Fibroblast of the aortic adventitia (primary cell): ENCODE measurements at regions not wholly inside any gene's neighbourhood (a gene's known extent, or its start where the extent isn't known, plus 50 kb on each side); places are given as distances from the start of the nearest gene placed in this dataset.

Experiments
- DNase-seq: peaks from one replicate; pipeline ENCODE4 v3.0.0-alpha.2; 2010; ENCODE audit warnings: low read depth
- H3K4me3 ChIP-seq: 2 replicates; pipeline ENCODE4 v1.5.1; 2011; ENCODE audit warnings: low read depth, mild to moderate bottlenecking, control low read depth, low read length, moderate library complexity
- TF ChIP-seq, protein P1 (sequence below): IDR thresholded peaks from 2 replicates; pipeline ENCODE4 v1.5.1; 2011; ENCODE audit warnings: mild to moderate bottlenecking, low read length, control low read depth, inconsistent platforms; ENCODE audit not compliant: insufficient read depth

DNA sequence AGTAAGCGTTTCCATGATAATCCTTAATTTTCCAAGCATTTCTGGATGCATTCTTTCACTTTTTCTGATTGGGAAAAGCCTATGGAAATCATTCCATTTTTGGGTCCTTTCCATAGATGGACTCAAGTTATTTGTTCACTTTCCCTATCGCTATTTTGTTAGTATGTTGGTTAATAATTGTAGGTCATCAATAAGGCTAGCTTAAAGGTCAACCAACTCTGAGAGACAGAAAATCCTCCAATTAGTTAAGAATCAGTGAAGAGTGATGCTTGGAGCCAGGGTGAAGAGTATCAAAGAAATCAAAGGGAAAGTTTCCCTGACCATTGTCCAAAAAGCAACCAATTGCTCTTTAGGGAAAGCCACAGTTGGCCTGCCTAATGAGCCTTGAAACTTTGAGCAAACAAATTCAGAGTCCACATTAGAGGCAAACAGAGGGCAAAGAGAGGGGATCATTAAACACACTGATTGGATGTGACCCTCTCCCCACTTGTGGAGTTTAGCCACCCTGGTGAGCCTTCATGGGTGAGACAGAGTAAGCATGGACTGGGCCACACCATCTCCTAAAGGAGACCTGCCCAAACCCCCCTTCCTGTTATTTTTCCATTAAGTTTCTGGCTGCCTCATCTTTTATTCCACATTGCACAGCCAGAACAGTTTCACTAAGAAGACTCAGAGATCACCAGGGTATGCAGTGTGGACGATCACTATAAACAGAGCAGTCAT, 133.4 kb upstream of the DYNLRB2 start:
- DNase-seq, result no peak
- TF ChIP-seq, protein P1, sequence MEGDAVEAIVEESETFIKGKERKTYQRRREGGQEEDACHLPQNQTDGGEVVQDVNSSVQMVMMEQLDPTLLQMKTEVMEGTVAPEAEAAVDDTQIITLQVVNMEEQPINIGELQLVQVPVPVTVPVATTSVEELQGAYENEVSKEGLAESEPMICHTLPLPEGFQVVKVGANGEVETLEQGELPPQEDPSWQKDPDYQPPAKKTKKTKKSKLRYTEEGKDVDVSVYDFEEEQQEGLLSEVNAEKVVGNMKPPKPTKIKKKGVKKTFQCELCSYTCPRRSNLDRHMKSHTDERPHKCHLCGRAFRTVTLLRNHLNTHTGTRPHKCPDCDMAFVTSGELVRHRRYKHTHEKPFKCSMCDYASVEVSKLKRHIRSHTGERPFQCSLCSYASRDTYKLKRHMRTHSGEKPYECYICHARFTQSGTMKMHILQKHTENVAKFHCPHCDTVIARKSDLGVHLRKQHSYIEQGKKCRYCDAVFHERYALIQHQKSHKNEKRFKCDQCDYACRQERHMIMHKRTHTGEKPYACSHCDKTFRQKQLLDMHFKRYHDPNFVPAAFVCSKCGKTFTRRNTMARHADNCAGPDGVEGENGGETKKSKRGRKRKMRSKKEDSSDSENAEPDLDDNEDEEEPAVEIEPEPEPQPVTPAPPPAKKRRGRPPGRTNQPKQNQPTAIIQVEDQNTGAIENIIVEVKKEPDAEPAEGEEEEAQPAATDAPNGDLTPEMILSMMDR, result no peak
- H3K4me3 ChIP-seq, result no peak overlapping the region

DNA sequence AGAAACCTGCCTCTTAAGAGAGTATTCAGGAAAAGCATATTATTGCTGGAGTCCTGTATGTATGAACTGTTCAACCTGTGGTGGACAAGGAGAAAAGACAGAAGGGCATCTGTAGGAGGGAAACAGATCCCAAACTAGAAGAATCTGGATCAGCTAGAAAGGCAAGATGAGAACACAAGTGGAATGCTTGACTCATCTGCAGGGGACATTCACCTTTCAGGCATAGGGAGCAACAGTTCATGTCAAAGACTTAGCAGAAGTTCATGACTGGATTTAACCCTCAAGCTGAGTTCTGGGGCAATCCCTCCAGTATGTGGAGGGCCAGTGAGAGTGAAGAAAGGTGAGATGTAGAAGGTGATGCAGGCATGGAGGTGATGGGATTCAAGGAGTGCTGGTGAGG, 135.9 kb upstream of the DYNLRB2 start:
- DNase-seq, result no peak
- TF ChIP-seq, protein P1, result no peak

DNA sequence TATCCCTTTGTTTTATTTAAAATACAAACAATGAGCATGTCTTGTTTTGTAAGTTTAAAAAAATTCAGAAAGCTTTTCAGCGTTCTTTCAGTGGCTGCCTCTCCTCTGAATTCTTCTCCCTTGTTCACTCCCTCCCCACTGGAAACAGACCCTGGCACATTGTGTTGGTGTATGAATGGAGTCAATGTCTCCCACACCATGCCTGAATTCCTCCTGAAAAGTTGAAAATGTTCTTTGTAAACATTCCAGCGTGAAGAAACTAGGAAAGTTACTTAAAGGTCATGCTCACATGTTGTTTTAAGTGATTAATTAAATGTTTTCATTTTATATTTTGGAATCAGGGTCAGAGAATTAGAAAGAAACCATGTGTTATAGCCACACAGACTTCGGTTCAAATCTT, 136.9 kb upstream of the DYNLRB2 start:
- no peak for DNase-seq
- H3K4me3 ChIP-seq, result no peak overlapping the region
- TF ChIP-seq, protein P1, result no peak

More for the DNA sequence above, 135.9 kb upstream of the DYNLRB2 start:
- no peak overlapping the region for H3K4me3 ChIP-seq

DNA sequence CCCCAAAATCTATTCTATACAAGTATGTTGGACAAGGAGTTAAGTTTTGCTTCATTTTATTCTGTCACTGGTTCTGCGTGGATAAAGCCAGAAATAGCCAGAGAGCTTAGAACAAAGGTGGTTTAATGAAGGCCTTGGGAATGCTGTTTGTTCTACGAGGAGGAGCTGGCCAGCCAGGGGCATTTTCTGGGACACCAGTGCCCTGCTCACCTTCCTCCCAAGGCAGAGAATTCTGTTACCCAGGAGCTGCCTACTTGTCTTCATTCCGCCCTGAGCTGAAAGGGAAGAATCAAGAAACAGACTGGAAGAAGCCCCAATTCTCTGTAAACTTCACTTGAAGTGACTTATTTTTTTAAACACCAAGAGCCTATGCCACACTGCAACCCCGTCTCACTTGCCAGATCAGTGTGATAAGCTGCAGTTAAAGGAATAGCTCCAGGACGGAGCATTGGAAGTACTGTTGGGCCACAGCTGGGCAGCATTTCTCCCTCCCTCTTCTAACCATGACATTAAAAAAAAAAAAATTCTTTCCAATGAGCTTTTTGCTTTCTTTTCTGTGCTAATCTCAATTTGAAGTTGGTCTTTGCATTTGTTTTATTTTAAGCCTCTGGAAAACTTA, 149.8 kb upstream of the DYNLRB2 start:
- TF ChIP-seq, protein P1, result no peak
- no peak for DNase-seq
- no peak overlapping the region for H3K4me3 ChIP-seq

DNA sequence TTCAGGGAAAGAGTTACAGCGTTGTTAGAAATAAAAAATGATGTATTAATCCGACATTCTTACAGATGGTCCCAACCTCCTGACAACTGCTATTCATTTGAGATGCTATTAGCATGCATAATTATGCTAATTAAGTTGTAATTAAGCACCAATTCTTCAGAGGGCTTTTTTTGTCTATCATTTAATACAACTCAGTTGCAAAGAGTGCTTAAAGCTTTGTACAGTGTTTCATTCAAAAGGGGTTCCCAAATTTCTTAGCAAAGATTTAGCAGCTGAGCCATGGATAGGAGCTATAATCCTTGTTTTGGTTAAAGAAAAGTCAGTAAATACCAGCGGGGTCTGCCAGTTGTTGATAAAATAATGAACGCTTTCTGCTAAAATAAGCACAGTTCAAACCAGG, 150.7 kb upstream of the DYNLRB2 start:
- no peak overlapping the region for H3K4me3 ChIP-seq
- DNase-seq, result no peak
- TF ChIP-seq, protein P1, result no peak

DNA sequence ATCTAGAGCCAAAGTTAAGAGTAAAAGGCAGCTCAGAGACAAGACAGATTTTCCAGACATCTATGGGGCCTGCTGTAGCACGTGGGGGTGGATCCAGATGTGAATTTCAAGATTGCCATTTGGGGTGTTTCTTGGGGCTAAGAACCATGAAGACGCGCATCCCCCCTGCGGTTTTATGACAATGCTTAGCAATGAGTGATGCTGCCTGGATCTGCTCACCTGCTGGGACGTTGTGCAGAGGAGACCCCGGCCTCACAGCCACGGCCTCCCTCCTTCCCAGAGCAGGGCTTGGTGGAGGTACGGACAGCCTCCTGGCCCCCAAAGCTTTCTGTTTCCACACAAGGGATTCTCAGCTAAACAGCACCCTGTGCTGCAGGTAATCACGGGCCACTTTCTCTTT, 151.5 kb upstream of the DYNLRB2 start:
- no peak overlapping the region for H3K4me3 ChIP-seq
- TF ChIP-seq, protein P1, result no peak
- no peak for DNase-seq
